GM18505 (cell line): ENCODE measurements at regions not wholly inside any gene's neighbourhood (a gene's known extent, or its start where the extent isn't known, plus 50 kb on each side); places are given as distances from the start of the nearest gene placed in this dataset.

ENCODE experiments used
- ATAC-seq: cut with Tn5 transposase; IDR thresholded peaks from one replicate; pipeline ENCODE4 v1.9.1; 2021; ENCODE audit not compliant: unreplicated experiment
- POLR2A ChIP-seq: IDR thresholded peaks from 4 replicates; pipeline ENCODE4 v1.6.1; 2011; ENCODE audit warnings: borderline replicate concordance; ENCODE audit not compliant: insufficient read depth, insufficient read length; ENCODE audit errors: extremely low read depth

DNA sequence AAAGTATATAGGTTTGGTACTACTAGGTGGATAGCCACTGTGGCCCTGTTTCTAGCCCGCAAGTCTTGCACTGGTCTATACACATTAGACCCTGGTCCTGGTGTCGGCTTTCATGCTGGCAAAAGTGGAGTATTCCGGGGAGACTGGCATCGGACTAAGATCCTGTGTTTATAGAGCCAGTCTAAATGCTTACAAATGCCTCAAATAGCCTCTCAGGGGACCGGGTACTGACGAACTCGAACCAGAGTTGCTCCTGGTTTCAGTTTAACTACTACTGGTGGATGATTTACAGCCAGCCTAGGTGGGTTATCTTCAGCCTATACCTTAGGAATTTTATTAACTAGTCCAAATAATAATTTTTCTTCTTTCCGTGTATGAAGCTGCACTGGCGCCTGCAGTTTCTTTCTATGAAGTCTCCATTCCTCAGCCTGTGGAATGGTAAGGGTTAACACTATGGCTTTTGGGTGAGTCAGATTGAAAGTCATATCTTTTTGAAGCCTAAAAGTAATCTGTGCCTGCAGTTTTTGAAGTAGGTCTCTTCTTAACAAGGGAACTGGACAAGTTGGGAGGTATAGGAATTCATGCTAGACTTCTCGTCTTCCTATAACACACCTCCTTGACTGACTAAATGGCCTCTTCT is 51.3 kb downstream of the OR10H4 start:
- no peak for ATAC-seq
- TF ChIP-seq POLR2A = no peak

GRCh38 chr19:16001481-16002312 is 52.9 kb downstream of the OR10H4 start:
- ATAC-seq = peak; percentile 48
- TF ChIP-seq POLR2A = peak; percentile 27

DNA sequence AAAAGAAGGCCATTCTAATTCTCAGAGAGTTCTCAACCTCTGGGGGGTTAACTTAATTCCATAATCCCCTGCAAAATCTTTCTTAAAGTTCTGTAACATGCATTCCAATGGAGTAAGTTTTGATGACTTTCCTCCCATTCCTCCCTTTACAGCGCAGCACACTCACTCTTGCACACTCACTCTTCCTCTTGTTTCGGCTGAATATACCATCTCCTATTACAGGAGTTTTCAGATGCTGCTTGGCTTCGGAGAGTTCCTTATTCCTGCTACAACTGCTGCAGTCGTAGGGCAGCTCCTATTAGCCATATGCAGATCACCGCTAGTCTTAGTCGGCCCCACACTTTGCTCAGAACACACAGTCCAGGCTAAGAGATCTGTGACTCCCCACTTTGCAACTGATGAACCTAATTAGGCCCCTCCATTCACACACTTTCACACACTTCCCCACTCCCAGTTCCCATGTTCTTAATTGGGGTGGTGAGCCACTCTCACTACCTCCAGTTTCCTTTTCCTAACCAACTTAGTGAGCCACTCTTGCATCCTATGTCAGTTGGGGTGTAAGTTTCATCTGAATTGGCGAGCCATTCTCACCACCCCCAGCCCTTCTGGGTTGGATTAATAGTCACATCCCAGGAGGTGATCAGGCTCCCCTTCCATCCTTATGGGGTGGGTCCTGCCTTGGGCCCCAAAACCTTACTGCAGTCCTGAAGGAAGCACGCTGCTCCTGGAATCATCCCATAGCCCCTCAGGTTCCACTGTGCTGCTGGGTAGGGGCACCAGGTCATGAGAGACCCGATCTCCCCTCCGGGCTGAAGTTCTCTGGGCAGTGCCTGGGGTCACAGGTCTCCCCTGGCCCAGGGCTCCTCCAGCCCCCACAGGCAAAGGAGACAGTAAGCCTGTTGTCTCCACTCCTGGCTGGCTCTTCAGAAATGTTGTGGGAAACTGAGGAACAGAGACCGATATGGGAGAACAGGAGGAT is 53.9 kb downstream of the OR10H4 start:
- ATAC-seq = no peak
- no peak for TF ChIP-seq POLR2A

GRCh38 chr19:16003391-16003790 is 54.6 kb downstream of the OR10H4 start:
- no peak for TF ChIP-seq POLR2A
- ATAC-seq = no peak

- no peak for ATAC-seq
- no peak for TF ChIP-seq POLR2A
Measured at GRCh38 chr19:16005925-16006324, 57.1 kb downstream of the OR10H4 start.

- no peak for TF ChIP-seq POLR2A
- ATAC-seq = no peak
Measured at GRCh38 chr19:16012552-16012951, 63.7 kb upstream of the TPM4 start.

DNA sequence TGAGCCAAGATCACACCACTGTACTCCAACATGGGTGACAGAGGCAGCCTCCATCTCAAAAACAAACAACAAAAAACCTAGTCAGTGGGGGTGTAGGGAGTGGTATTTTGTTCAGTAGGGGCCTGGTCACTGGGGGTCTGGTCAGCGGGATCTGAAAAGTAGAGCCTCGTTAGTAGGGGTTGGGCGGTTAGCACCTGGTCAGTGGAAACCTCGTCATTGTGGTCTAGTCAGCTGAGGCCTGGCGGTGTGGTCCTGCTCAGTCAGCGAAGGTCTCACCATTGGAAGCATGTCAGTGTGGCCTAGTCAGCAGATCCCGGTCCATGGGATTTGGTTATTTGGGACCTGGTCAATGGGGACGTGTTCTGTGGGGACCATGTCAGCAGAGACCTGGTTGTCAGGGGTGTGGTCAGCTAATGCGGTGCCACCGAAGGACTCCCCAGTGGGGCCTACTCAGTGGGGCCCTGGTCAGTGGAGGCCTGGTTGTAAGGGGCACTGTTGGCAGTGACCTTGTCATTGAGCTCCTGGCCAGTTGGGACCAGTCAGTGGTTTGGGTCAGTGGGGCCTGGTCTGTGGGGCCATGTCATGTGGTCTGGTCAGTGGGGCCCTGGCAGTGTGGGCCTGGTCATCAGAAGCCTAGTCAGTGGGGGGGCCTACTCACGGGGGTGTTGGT is 63.0 kb upstream of the TPM4 start:
- TF ChIP-seq POLR2A = no peak
- ATAC-seq = no peak

DNA sequence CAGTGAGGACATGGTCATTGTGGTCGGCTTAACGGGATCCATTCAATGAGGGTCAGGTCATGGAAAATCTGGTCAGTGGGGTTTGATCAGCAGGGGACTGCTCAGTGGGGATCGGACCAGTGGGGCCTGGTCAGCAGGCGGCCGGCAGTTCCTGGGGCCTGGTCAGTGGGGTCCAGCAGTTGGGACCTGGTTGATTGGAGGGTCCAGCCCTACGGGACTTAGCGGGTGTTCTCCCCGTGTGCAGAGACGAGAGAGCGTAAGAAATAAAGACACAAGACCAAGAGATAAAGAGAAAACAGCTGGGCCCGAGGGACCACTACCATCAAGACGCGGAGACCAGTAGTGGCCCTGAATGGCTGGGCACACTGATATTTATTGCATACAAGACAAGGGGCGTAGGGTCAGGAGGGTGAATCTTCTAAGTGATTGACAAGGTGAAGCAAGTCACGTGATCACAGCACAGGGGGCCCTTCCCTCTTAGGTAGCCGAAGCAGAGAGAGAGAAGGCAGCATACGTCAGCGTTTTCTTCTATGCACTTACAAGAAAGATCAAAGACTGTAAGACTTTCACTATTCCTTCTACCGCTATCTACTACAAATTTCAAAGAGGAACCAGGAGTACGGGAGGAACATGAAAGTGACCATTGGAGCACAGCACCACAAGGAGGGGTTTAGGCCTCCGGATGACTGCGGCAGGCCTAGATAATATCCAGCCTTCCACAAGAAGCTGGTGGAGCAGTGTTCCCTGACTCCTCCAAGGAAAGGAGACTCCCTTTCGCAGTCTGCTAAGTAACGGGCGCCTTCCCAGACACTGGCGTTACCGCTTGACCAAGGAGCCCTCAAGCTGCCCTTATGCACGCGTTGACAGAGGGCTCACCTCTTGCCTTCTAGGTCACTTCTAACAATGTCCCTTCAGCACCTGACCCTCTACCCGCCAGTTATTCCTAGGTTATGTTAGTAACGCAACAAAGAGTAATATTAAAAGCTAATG is 62.1 kb upstream of the TPM4 start:
- TF ChIP-seq POLR2A = no peak
- no peak for ATAC-seq

- ATAC-seq = no peak
- TF ChIP-seq POLR2A = no peak
Measured at GRCh38 chr19:16014923-16015804, 61.1 kb upstream of the TPM4 start.

DNA sequence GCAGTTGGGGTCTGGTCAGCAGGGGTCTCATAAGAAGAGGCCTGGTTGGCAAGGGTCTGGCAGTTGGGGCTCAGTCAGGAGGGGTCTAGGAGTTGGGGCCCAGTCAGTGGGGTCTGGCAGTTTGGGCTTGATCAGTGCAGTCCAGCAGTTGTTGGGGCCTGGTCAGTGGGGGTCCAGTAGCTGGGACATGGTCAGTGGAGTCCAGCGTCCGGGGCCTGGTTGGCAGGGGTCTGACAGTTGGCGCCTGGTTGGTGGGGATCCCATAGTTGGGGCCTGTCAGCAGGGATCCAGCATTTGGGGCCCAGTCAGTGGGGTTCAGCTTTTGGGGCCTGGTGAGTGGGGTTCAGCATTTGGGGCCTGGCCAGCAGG is 60.5 kb upstream of the TPM4 start:
- no peak for ATAC-seq
- no peak for TF ChIP-seq POLR2A

- TF ChIP-seq POLR2A = no peak
- no peak for ATAC-seq
Measured at GRCh38 chr19:16016226-16017137, 59.8 kb upstream of the TPM4 start.

DNA sequence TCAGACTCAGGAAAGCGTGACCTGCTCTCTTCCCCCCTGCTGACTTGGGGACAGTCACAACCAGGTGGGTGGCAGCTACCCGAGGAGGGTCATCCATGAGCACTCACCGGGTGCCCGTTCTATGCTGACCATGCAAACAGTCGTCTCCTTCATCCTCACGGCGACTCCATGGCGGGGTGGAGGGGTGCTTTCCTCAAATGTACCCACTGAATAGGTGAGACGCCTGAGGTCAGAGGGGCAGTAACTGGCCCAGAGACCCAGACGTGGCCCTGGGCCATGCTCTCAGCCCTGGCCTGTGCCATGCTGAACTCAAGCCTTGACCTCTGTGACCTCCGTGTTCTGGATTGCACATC is 59.2 kb upstream of the TPM4 start:
- TF ChIP-seq POLR2A = no peak
- ATAC-seq = no peak
